Stimulated activated naive CD4-positive, alpha-beta T cell (primary cell): ENCODE measurements at regions not wholly inside any gene's neighbourhood (a gene's known extent, or its start where the extent isn't known, plus 50 kb on each side); places are given as distances from the start of the nearest gene placed in this dataset.
"Not testable (repeated sequence)": the region's sequence is repeated elsewhere in the genome, so short reads cannot be mapped to it uniquely, and the experiment has no call there.

ENCODE experiments used
- DNase-seq, 6 experiments: peaks; one replicate each; lab custom pipeline; 2025; lab: John Stamatoyannopoulos, UW

DNA sequence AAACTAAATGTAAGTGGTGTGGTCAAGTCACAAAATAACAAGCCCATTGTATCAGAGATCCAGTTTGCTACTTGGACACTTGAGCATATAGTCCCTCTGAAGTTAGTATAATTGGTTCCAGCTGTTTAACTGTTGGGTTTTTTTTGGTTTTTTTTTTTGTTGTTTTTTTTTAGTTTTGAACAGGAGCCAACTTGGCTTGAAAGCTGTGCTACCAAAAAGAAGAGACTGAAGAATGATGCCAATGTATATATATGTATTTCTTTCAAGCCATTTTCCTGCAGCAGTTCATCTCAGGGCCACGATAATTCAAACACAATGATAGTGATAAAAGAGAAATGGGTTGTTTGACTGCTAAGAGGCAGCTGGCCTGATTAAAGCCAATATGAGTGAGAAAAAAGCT is 138.3 kb downstream of the PCDH18 start:
- DNase-seq, result no peak

DNA sequence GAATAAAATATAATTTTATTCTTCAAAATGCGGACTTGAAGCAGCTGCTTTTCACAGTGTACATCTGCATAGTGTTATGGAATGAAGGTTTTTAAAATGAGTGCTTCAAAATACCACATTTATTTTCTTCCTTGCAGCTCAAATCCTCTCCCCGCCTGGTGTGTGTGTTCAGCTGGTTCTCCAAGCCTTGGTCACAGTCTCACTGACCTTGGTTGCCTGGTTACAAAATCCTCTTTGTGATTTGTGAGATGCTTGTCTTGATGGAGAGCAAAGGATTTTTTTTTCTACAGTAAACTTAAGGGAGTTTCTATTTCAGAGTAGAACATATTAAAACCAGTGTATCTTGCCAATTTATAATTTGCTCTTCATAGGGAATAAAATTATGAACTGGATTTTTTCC is 139.2 kb downstream of the PCDH18 start:
- DNase-seq, result no peak

DNA sequence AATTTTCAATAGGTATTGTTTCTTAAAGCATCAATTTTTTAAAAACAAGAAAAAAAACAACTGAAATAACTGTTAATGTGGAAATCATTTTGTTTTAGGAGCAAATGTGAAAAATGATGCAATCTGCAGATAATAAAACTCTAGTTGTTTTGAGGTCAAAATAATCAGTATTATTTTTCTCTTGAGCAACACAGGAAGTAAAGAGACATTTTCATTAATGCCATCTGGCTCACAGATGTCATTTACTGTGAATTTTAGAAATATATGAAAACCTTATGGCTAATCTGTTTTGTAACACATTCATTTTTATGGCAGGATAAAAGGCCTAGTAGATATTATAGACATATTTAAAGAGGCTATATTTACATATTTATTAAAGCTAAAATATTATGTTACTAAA is 141.6 kb downstream of the PCDH18 start:
- DNase-seq, result no peak

DNA sequence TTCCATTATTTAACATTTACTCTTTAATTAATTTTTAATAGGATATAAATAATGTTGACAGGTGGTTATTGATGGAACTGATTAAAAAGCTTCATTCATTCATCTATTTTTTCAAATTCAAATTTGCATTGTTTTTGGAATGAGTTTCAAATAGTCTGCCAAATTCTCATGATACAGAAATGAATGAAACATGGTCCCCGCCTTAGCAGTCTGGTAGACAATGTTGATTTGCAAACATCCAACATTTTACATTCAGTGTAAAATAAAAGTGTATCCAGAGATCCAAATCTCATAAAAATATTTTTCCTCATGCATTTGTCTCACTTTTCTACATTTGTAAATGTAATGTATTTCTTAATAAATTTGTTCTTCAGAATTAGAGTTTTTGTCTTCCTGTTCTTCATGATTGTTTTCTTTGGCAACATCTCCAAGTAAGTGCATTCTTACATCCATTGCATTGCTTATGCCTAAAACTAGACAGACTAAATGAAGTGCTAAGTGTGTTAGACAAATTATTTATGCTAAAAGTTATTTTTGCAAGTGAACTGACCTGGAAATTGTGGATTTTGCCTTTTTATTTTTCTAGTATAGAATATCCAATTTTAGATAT is 142.3 kb downstream of the PCDH18 start:
- DNase-seq, result no peak

DNA sequence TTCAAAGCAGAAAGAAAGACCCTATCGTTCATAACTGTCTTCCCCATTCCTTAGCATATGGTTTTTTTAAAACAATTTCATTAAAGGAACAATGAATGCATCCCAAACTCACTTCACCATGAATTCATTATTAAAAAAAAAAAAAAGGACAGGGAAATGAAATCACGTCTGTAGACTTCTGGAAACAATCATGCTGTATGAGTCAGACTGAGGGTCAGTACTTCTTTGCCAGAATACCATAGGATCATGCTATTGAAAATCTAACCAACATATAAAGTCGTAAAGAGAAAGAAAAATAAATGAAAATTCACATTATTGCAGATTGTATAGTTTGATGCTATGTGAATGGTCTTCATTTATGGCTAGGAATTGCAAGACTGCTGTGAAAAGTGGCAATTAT is 144.4 kb downstream of the PCDH18 start:
- DNase-seq, result no peak

DNA sequence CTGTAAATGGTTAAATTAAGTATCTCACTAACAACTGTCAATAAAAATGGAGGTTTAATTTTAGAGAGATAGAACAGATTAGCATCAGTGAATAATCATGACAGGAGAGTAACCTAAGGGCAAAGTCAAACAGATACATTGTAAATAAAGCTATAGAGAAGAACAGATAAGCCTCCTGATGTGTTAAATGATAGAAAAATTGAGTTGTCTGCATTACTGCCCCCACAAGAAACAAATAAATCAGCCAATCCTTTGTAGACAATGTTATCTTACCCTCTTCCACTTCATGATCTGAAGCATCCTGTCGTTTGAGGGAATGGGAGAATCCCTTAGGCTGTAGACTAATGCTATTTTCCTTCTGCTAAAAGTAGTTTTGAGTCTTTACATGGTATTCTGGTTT is 147.8 kb downstream of the PCDH18 start:
- no peak for DNase-seq

DNA sequence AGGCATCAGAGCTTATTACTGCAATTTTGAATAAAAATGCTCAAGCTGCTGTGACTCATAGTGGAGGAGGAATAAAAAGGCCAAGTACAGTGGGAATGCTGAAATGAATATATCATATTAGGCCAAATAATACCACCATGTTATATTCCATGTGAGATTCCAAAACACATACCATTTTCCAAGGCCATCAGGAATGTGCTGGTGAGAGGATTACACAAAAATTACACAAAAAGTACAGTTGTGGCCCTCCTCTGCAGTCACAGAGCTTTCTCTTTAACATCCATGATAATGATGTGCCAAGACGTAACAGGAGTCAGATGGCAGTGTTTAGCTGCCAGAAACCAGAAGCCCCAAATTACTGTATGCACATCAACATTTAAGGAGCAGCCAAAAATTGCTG is 153.5 kb downstream of the PCDH18 start:
- no peak for DNase-seq

DNA sequence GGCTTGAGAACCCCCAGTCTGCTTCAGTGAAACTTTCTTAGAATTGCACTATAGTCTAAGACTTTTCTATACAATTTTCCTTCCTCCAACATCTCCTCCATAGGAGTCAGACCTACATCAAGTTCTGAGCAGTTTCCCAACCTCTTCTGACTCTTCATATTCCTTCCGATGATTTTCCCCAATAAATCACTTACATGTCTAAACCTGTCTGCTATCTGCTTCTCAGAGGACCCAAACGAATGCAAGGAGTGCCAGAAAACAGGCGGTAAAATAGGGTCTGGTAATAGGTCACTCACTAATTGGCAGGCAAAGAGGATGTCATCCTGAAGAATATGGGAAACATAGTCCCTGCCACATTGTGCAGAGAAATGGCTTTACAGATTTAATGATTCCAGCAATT is 153.9 kb downstream of the PCDH18 start:
- no peak for DNase-seq

DNA sequence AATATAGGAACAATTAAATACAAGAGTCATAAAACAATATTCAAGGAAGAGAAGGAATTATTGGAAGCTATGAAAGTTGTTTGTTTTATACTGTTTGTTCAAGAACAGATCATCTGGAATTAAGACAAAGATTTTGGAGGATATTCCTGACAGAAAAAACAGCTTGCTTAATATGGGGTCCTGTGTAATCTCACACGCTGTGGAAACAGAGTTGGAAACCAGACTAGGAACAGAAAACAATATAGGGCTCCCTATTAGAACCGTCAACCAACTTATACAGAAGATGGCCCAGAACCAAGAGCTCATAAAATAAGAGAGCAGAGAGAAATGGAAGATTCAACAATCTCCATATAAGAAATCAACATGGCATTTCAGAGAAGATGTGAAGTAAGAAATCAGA is 156.0 kb downstream of the PCDH18 start:
- no peak for DNase-seq

DNA sequence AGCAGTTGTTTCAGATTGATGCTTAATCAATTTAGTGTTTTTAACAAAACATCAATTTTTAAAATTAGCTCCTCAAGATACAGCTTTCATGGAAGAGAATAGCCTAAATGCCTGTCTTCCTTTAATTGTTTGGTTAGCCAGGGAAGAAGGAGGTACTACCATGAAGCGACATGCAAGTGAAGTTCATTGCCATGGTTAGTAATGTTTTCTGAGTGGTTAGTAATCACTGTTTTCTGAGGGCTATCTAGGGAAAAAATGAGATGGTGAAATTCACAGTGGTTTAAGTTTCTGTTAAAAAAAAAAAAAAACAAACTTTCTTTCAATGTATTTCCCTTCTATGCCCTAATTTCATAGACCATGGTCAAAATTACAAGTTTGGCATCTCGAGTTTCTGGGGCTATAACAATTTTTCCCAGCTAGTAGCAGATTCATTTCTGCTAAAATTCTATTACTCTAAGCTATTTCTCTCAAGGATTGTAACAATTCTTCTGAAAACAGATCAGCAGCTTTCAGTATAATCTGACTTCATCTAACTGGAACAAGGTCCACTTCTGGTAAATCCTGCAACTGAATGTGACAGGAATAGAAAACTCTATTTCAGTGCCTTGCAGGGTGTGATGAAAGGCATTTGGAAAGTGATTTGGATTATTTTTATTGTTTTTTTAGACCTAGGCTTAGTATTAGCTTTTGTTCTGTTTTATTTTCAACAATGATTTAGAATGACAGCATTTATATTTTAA is 157.0 kb downstream of the PCDH18 start:
- DNase-seq, result no peak

DNA sequence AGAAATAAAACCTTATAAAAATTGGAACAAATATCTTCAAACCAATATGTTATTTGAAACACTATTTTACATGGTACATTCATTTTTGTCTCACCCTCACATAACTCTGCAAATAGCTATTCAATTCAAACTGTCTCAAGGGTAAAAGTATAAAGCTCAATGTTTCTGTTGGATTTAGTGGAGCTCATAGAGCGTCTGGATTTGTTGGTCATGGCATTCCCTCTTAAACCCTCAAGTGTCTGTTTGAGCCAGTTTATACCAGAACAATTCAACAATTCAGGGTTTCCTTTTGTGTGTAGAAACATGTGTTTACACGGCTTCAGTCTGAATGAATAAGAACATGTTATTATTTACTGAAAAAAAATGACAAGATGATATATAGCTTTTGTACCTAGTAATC is 161.6 kb downstream of the PCDH18 start:
- no peak for DNase-seq

DNA sequence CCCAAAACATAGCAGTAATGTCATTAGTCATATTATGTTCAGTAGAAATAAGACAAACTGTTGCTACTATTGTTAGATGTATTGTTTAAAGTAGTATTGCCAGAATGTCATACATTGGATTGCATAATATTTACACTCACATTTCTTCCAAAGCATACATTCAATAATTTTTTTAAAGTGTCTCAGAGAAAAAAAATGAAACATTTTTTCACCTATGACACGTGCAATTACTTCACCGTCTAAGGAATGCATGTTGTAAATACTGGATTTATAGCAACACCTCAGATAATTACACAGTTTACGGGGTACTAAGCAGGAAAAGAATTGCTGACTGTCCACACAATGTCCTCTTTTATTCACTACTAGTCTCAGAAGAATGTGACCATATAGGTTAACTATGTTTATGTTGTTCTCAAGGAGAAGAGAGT is 162.1 kb downstream of the PCDH18 start:
- DNase-seq, result no peak

DNA sequence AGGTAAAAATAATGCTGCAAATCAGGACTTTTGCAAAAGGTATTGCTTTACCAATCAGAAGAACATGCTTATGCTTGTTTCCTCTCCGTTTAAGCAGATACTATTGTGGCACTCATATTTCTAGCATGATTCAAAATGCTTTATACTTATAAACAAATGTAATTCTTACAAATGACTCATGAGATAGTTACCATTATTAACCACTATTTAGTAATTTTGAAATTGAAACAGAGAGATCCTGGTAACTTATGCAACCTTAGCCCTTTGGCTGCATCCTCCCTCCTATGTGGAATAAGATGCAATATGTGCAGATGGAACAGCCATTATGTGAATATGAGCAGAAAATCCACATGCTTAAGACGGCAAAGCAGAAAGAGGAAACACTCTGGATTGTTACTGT is 164.7 kb downstream of the PCDH18 start:
- no peak for DNase-seq

DNA sequence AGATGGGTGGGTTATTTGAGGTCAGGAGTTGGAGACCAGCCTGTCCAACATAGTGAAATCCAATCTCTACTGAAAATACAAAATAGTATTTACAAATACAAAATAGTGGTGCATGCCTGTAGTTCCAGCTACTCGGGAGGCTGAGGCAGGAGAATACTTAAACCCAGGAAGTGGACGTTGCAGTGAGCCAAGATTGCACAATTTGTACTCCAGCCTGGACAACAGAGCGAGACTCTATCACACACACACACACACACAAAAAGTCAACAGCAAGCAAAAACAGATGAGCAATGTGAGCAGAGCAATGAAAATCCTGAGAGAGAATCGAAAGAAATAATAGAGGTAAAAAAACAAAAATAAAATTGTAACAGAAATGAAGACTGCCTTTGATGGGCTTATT is 168.8 kb downstream of the PCDH18 start:
- no peak for DNase-seq

DNA sequence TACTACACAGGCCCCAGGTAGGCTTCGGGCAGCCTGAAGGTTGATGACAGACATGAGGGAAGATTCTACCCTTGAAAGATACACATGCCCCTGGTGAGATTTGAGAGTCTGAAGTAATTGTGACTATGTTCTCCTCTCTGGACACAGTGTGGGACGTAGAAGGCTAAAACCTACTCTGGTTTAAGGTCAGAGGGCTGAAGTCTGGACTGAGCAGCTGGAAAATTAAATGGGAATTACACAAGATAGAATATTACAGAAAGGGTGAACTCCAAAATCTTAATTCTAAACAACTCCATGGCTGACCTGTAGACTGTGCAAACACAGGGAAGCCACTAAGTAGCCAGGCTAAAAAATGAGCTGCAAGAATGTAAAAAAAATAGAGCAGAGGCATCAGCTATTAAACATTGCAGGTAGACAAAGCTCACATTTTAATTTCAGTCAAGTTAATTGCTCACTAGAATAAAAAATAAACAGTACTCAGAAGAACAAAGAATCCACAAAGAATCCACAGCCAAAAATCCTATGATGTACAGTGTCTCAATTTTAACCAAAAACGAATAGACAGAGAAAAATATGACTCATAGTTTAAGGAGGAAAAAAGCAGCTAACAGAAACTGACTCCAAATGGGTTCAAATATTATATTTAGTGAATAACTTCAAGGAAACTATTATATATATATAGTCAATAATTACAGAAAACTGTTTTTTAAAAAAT is 170.4 kb downstream of the PCDH18 start:
- DNase-seq, result no peak

DNA sequence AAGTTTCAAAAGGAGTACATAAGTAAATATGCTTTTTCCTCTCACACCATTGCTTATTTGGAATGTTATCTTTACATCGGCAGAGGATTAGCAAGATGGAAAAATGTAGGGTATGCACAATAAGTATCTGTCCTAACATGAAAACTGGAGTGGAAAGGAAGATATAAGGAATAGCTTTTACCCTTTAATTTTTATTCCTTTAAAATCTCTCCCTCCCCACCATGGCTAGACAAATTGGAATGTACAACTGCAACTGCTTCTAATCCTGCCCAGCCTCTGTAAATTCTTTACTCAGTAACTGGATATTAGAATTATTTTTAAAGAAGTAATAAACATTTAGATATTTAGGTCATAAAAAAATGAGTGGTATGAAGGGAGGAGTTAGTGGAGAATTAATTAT is 171.5 kb downstream of the PCDH18 start:
- no peak for DNase-seq

DNA sequence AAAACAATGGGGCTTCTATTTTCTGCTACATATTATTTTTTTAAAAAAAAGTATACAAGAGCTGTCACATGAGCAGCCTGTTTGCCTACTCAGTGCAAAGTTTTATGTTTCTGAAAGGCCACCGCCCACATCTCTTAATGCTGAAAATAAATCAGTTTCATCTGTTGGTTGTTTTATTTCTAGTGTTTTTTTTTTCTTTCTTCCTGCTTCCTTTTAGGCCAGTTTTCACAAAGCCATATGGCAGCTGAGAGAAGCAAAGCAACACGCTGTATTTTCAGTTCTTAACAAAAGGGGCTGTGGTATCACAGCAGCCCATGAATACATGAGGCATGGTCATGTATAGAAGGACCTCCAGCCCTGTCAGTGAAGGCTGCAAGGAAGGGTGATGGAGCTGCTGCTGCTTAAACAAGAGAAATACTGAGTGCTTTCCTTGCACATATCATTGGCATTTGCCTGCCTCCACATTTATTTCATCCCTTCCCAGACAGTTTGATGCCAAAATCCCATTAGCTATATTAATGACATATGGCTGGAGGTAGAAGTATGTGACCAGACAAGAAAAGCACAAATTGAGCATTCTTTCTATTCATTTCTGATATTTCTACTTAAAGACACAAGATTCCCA is 172.5 kb downstream of the PCDH18 start:
- no peak for DNase-seq

DNA sequence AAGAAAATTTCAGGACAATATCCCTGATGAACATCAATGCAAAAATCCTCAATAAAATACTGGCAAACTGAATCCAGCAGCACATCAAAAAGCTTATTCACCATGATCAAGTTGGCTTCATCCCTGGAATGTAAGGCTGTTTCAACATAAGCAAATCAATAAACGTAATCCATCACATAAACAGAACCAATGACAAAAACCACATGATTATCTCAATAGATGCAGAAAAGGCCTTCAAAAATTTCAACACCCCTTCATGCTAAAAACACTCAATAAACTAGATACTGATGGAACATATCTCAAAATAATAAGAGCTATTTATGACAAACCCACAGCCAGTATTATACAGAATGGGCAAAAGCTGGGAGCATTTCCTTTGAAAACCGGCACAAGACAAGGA is 177.7 kb downstream of the PCDH18 start:
- not testable (repeated sequence) for DNase-seq

DNA sequence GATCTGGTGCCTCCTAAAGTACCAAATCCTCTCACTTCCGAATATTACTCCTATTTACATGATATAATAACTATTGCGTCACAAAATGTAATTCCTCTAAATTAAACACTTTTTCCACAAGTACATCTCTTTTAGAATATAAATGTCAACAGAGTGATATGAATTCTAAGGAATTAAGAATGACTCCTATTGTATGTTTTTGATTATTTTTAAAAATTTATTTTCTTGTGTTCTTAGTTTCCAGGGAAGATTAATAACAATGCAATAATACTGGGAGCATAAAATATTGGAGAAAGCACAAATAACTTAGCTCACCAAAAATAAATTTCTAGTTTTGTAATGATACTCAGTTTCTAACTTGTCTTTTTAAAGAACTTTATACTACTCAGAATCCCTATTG is 184.9 kb downstream of the PCDH18 start:
- DNase-seq, result no peak

DNA sequence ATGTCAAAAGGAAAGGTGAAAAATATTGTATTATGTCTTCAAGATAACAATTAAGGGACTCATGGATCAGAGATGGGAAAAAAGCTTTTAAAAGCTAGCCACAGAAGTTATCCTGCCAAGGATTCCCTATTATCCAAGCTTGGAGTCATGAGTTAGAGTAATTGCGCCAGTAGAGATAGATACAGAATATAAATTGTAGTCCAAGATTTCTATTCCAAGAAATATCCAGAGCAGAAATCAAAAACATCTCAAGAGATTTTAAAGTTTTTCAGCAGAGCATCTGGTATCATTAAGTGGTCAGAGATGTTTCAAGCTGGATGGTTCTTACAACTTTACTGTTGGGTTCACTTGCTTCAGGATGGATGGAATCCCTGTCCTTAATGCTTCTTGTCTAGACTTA is 186.7 kb downstream of the PCDH18 start:
- no peak for DNase-seq

DNA sequence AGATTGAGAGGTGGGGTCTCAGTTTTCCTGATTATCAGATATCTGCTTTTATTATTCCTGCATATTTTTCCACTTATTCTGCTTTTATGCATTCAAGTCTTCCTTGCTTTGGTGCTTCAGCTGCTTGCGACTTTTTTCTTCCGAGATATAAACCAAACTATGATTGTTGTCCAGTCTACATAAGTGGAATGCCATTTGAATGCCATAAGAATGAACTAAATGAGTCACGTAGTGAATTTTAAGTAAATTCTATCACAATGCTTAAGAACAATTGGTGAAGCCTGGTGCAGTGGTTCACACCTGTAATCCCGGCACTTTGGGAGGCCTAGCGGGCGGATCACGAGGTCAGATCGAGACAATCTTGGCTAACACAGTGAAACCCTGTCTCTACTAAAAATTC is 189.1 kb downstream of the PCDH18 start:
- DNase-seq, result no peak

DNA sequence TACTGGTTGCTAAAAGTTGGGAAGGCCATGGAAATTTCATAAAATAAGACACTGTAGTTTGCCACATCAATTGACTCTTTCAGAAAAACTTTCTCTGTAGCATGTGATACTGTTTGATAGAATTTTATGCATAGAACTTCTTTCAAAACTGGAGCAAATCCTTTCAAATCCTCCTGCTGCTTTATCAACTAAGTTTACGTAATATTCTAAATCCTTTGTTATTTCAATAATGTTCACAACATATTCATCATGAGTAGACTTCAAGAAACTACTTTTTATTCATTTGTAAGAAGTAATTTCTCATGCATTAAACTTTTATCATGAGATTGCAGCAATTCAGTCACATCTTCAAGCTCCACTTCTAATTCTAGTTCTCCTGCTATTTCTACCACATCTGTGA is 199.3 kb downstream of the PCDH18 start:
- no peak for DNase-seq

DNA sequence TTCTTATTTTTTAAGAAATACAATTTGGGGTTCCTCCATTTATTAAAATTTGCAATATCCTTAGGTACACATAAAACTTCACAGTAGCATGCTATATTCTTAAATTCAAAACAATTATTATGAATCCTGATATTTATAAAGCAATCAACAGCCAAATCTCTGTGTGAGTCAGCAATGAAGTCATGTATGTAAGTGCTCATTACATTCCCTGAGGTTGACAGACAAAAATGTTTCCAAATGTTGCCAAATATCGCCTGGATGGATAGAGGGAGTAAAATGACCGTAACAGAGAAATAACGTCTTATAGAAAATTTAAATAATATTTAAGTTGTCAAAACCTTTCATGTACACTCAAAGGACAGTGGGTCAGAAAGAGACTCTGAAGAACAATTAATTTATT is 220.0 kb downstream of the PCDH18 start:
- no peak for DNase-seq
